ENCODE measurements at regions not wholly inside any gene's neighbourhood (a gene's known extent, or its start where the extent isn't known, plus 50 kb on each side); places are given as distances from the start of the nearest gene placed in this dataset.
A peak's percentile ranks its signal among the peaks of the same experiment; 100 is the strongest.

DNA sequence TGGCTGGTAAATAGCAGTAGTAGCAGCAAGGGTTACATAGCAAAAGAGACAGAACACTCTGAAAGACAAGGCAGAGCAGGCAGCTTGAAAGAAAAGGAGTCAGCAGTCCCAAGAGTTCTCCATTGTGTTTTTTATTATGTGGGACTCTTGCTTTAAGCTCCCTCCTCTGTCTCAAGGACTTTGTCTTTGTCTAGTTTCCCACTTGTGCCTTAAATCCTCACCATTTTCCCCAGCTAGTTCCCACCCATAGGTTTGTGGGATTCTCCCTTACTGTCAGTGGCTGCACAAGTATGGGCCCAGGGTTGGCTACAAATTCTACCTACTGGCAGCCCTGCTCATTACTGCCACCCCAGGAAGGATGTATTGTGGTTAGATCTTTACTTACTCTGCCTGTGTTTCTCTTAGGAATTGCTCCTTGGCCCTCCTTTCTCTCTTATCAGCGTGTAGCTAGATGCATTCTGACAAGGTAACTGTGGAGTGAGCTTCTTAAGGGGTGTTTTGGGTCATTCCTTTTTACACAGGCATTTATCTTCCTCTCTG, 413.4 kb upstream of the PCDH9 start:
- ATAC-seq (no peak), DNase-seq (no peak)
- intact Hi-C loops (cut with micrococcal nuclease): no loop called here

- DNase-seq (no peak), ATAC-seq (no peak)
- intact Hi-C loops (cut with micrococcal nuclease): no loop called here
Observed at GRCh38 chr13:67642657-67643056, 412.5 kb upstream of the PCDH9 start.

DNA sequence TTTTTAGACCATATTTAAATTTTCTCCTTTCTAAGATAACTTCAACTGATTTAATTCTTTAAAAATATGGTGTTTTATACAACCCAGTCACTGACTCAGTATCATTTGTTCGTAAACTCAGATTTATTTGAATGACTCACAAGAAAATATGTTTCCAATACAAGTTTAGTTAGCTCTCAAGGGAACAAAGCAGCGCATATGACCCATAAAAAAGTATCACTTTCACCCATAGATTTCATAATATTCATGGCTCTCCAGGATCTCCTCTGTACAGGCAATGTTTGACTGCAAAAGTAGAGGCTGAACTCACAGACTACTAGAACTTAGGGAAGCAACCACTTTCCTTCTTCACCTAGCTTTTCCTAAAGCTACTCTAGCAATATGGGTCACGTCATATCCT, 405.6 kb upstream of the PCDH9 start:
- DNase-seq (no peak), ATAC-seq (no peak)
- intact Hi-C loops (cut with micrococcal nuclease): no loop called here

GRCh38 chr13:67632590-67632989, 402.5 kb upstream of the PCDH9 start:
- intact Hi-C loops (cut with micrococcal nuclease): no loop called here
- no peak for DNase-seq
- no peak for ATAC-seq

GRCh38 chr13:67630640-67631039, 400.5 kb upstream of the PCDH9 start:
- intact Hi-C loops (cut with micrococcal nuclease): no loop called here
- DNase-seq (no peak), ATAC-seq (no peak)

- peak; percentile 22 for ATAC-seq
- no peak for DNase-seq
- intact Hi-C loops (cut with micrococcal nuclease): no loop called here
Observed at GRCh38 chr13:67623630-67624029, 393.5 kb upstream of the PCDH9 start.

DNA sequence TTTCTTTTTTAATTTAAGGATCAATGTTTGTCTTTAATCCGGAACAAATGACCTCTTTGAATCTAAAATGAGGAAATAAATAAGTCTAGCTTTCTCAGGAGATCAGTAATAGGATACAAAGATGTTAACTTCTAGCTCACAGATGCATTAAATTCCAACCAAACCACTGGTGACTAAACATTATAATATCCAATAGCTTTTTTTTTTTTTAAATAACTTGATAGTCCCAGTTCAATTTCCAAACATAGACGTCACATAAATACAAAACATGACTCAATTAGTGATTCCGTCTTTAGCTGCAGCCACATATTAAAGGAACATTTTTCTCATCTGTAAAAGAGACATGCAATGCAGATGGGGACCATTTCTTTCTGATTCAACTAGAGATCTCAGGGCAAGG, 390.5 kb upstream of the PCDH9 start:
- intact Hi-C loops (cut with micrococcal nuclease): no loop called here
- DNase-seq: no peak
- no peak for ATAC-seq

DNA sequence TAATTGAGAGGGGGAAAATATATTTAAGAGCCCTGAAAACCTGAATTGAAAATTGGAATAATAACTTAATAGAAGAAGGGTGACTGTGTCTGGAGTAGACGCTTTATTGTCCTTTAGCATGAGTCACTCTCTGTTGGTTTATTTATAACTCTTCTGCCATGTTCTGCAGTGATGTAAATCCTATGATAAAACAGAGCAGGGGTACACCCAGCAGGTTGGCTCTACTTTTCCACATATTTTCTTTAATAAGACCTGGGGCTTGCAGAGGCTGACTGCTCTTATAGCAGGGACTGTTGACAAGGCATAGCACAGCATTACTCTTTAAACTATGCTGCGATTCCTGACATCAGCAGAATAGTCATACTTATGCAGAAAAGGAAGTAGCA, 389.9 kb upstream of the PCDH9 start:
- ATAC-seq: peak; percentile 55
- intact Hi-C loops (cut with micrococcal nuclease): no loop called here
- DNase-seq: no peak

GRCh38 chr13:67619351-67619994, 389.3 kb upstream of the PCDH9 start:
- ATAC-seq: no peak
- intact Hi-C loops (cut with micrococcal nuclease): no loop called here
- DNase-seq: no peak

DNA sequence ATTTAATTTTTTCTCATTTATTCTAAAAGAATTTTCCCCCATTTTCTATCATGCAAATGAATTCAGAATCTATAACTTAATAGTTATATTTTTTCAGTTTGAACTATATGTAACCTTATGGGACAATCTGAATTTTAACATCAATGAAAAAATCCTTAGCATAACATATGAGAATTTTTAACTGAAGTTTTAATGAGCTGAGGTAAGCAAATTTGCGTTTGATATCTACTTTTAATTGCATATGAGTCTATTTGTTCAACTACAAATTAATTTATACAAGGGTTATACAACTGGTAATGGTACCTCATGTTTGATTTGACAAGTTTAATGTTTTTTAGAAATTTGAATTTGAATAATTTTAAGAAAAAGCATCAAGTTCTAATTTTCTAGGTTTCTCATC, 384.4 kb upstream of the PCDH9 start:
- intact Hi-C loops (cut with micrococcal nuclease): no loop called here
- DNase-seq (no peak), ATAC-seq (no peak)

DNA sequence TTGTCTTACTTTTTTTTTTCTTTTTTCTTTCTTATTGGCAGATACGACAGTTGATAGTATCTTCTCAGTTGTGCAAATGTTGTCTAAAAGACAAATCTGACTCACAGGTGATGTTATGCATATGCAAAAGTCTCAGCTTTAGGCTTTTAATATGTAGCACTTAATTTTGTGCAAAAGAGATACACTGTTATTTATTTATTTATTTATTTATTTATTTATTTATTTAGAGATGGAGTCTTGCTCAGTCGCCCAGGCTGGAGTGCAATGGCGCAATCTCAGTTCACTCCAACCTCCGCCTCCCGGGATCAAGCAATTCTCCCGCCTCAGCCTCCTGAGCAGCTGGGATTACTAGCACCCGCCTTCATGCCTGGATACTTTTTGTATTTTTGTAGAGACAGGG, 383.9 kb upstream of the PCDH9 start:
- intact Hi-C loops (cut with micrococcal nuclease): no loop called here

GRCh38 chr13:67588607-67589006, 358.5 kb upstream of the PCDH9 start:
- intact Hi-C loops (cut with micrococcal nuclease): no loop called here
- no peak for DNase-seq
- ATAC-seq: no peak

More for the DNA sequence above, 383.9 kb upstream of the PCDH9 start:
- DNase-seq (no peak), ATAC-seq (no peak)

DNA sequence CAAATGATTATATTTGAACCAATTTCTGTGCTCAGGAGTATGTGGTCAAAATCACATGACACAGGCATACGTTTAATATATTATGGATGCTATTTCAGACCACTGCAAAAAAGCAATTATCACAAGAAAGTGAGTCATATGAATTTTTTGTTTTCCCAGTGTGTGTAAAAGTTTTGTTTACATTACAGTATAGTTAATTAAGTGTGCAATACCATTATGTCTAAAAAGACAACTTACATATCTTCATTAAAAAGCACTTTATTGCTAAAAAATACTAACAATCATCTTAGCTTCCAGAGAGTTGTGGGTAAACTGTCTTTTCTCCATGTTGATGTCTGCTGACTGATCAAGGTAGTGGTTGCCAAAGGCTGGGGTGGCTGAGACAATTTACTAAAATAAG, 347.2 kb upstream of the PCDH9 start:
- DNase-seq: no peak
- intact Hi-C loops (cut with micrococcal nuclease): no loop called here
- no peak for ATAC-seq

DNA sequence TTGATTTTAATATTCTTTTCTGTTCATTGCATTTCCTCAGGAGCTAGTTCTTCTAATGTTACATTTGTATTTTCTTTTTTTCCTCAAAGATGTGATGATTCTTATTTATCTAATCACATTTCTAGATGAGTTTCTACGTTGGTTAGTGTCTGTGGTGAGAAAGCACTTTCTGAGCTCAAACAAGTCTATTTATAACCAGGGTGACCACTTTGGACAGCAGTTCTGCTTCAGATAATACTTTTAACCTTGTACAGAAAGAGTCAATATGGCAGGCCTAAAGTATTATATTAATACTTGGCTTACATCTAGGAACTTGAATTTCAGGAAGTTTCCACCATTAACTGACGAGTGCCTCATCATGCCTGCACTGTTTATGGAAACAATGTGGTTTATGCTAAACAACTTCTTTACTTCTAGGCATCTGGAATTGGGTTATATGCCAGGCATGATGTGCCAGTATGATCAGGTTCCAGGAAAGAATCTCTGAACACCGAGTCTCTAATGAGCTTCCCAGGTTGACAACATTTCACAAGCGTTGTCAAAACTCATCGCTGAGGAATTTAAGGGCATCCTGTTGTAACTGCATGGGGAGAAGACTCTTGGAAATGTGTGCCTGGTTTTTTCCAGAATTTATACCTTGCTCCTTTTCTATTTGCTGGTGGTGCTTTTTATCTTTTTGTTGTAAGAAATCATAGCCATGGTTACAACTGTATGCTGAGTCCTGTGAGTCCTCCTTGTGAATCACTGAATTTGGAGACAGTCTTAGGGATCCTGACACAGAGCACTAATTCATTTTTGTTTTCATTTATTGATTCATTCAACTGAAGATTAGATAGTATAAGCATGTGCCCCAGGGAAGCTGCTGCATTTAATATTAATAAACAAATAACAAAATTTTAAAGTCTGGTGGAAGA, 344.4 kb upstream of the PCDH9 start:
- ATAC-seq: peak; percentile 63
- DNase-seq: no peak
- intact Hi-C loops (cut with micrococcal nuclease): no loop called here

GRCh38 chr13:67568205-67568604, 338.1 kb upstream of the PCDH9 start:
- intact Hi-C loops (cut with micrococcal nuclease): no loop called here

GRCh38 chr13:67557642-67558241, 327.6 kb upstream of the PCDH9 start:
- ATAC-seq: no peak
- intact Hi-C loops (cut with micrococcal nuclease): no loop called here
- no peak for DNase-seq

More at GRCh38 chr13:67568205-67568604, 338.1 kb upstream of the PCDH9 start:
- no peak for DNase-seq
- no peak for ATAC-seq

DNA sequence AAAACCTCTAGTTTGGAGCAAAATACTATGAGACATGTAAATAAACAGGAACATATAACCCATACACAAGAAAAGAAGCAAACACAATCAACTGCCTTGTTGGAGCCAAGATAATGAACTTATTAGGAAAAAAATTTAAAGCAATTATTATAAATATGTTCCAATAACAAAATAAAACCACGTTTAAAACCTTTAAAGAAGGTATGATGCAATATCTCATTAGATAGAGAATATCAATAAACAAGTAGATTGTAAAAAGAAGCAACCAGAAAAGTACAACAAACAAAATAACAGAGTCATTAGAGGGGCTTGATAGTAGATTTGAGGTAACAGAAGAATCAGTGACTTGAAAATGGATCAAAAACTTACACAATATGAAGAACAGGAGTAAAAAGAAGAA, 327.0 kb upstream of the PCDH9 start:
- DNase-seq (no peak), ATAC-seq (no peak)
- intact Hi-C loops (cut with micrococcal nuclease): no loop called here

GRCh38 chr13:67554746-67555452, 324.8 kb upstream of the PCDH9 start:
- DNase-seq: no peak
- ATAC-seq: no peak
- intact Hi-C loops (cut with micrococcal nuclease): no loop called here

DNA sequence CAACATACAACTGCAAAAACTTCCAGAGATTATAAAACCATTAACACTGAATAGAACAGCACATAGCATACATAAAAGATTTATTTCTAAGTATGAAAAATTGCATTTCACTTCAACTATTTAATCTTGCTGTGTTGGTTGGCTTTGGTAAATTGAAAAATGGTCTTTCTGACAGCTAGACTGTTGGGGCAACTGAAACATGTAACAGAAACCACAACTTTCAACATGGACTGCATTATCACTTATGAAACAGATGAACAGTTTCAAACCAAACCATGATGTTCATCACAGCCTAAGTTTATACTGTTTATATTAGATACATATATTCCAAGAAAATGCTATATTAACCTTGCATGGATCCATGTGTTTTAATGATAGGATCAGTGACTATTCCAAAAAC, 324.1 kb upstream of the PCDH9 start:
- DNase-seq (no peak), ATAC-seq (no peak)
- intact Hi-C loops (cut with micrococcal nuclease): no loop called here

DNA sequence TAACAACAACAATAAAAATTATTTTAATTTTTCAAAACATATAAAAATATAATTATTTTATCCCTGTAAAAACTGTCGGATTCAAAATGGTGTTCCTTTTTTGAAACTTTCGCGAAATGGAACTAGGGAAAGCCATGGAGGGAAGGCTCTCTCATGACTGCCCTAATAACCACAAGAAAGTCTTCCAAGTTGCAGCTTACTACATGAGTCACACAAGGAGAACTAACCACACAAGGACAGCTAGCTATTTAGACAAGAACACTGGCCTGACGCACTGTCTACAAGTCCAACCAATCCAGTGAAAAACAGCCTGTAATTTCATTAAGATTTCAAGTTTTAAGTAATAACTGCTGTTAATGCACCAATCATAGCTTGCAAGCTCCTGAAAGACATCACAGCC, 319.2 kb upstream of the PCDH9 start:
- intact Hi-C loops (cut with micrococcal nuclease): no loop called here
- DNase-seq (no peak), ATAC-seq (no peak)

All from left ventricle myocardium superior (tissue), 1 donor.